NCI-H2107 treated with DMSO at 0.1 percent for 48 hours (cell line): ENCODE measurements at regions not wholly inside any gene's neighbourhood (a gene's known extent, or its start where the extent isn't known, plus 50 kb on each side); places are given as distances from the start of the nearest gene placed in this dataset.

Source experiments
- DNase-seq: peaks from one replicate; lab custom pipeline; 2025; ENCODE audit not compliant: unreplicated experiment; lab: John Stamatoyannopoulos, UW

DNA sequence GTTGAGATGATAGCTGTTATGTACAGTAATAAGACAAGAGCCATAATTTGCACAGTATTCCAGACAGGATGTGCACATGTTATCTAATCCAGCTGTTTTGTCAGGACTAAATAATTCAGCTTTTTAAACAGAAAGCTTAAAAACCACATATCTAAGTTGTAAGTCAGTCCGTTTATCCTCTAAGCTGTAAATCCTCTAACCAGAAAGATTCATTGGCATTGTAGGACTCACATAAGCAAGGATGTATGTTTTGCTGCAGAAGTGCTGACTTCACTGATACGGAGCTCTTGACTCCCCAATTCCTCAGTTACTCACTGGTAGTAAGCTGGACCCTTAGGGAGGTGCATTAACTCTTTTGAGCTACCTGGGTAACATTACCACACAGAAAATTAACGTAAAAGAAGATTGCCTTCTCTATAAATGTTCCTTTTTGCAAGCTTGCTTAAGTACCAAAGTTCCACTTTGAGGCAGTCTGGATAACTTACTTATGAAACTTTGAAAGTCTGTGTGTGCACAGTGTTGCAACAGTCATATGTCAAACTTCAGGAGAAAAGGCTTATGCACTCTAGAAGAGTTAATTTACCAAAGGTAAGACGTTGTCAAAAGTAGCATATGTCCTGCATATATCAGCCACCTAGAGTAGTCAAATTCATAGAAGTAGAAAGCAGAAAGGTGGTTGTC, 58.3 kb upstream of the MAGEB2 start:
- no peak for DNase-seq

DNA sequence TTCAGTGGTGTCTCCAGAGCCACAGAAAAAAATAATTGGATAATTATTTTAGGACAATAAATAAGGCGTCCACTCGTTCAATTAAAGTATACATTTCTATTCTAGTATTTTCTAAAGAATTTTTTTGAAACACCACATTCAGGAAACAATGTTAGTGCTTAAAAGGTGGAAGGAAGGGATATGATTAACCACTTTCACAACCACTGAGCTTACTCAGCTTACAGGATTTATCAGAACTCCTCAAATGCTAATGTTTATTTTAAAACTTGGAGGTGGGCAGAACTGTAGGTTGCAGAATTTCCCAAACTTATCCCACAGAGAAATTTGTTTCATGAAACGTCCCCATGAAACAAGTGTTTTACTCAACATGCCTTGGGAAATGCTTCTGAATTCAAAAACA, 54.3 kb upstream of the MAGEB2 start:
- DNase-seq, result no peak
